ENCODE measurements at regions not wholly inside any gene's neighbourhood (a gene's known extent, or its start where the extent isn't known, plus 50 kb on each side); places are given as distances from the start of the nearest gene placed in this dataset.
"Not testable (repeated sequence)": the region's sequence is repeated elsewhere in the genome, so short reads cannot be mapped to it uniquely, and the experiment has no call there.

GRCh38 chr1:73009311-73009710 is 727.0 kb upstream of the NEGR1 start:
- Mint-ChIP-seq H3K4me3 (no peak overlapping the region), H3K27ac (no peak overlapping the region), H3K9me3 (peaks cover 11% of the 10 kb centered on the region), H3K4me1 (no peaks in the 10 kb centered on the region), H3K36me3 (no peaks in the 10 kb centered on the region), H3K27me3 (no peaks in the 10 kb centered on the region)

- Mint-ChIP-seq H3K27me3 (no peaks in the 10 kb centered on the region), H3K4me1 (no peaks in the 10 kb centered on the region), H3K4me3 (no peak overlapping the region), H3K9me3 (no peaks in the 10 kb centered on the region), H3K36me3 (no peaks in the 10 kb centered on the region), H3K27ac (no peak overlapping the region)
Measured at GRCh38 chr1:72997624-72998023, 715.3 kb upstream of the NEGR1 start.

GRCh38 chr1:72997041-72997440 is 714.7 kb upstream of the NEGR1 start:
- Mint-ChIP-seq H3K27ac (no peak overlapping the region), H3K4me1 (no peaks in the 10 kb centered on the region), H3K4me3 (no peak overlapping the region), H3K36me3 (no peaks in the 10 kb centered on the region), H3K27me3 (no peaks in the 10 kb centered on the region), H3K9me3 (no peaks in the 10 kb centered on the region)

- not testable (repeated sequence) for H3K4me3 Mint-ChIP-seq, H3K4me1 Mint-ChIP-seq, H3K27ac Mint-ChIP-seq, H3K27me3 Mint-ChIP-seq, H3K36me3 Mint-ChIP-seq, H3K9me3 Mint-ChIP-seq
Measured at GRCh38 chr1:72987871-72988270, 705.5 kb upstream of the NEGR1 start.

GRCh38 chr1:72986591-72987290 is 704.4 kb upstream of the NEGR1 start:
- Mint-ChIP-seq H3K27me3 (no peaks in the 10 kb centered on the region), H3K9me3 (no peaks in the 10 kb centered on the region), H3K36me3 (no peaks in the 10 kb centered on the region), H3K27ac (no peak overlapping the region), H3K4me1 (no peaks in the 10 kb centered on the region), H3K4me3 (no peak overlapping the region)

GRCh38 chr1:72985024-72985423 is 702.7 kb upstream of the NEGR1 start:
- not testable (repeated sequence) for H3K9me3 Mint-ChIP-seq, H3K4me3 Mint-ChIP-seq, H3K27me3 Mint-ChIP-seq, H3K4me1 Mint-ChIP-seq, H3K36me3 Mint-ChIP-seq, H3K27ac Mint-ChIP-seq

GRCh38 chr1:72983011-72983410 is 700.7 kb upstream of the NEGR1 start:
- H3K4me3 Mint-ChIP-seq, H3K27ac Mint-ChIP-seq, H3K27me3 Mint-ChIP-seq, H3K4me1 Mint-ChIP-seq, H3K9me3 Mint-ChIP-seq, H3K36me3 Mint-ChIP-seq: not testable (repeated sequence)

- Mint-ChIP-seq H3K4me1 (no peaks in the 10 kb centered on the region), H3K36me3 (no peaks in the 10 kb centered on the region), H3K4me3 (no peak overlapping the region), H3K27me3 (no peaks in the 10 kb centered on the region), H3K9me3 (peaks cover 4% of the 10 kb centered on the region), H3K27ac (no peak overlapping the region)
Measured at GRCh38 chr1:72969461-72969860, 687.1 kb upstream of the NEGR1 start.

GRCh38 chr1:72954943-72955342 is 672.6 kb upstream of the NEGR1 start:
- peaks cover 11% of the 10 kb centered on the region for H3K9me3 Mint-ChIP-seq
- H3K27me3 Mint-ChIP-seq = no peaks in the 10 kb centered on the region
- H3K27ac Mint-ChIP-seq = no peak overlapping the region
- H3K4me1 Mint-ChIP-seq = no peaks in the 10 kb centered on the region
- H3K4me3 Mint-ChIP-seq = no peak overlapping the region
- H3K36me3 Mint-ChIP-seq = no peaks in the 10 kb centered on the region

- H3K4me3 Mint-ChIP-seq, H3K4me1 Mint-ChIP-seq, H3K27me3 Mint-ChIP-seq, H3K36me3 Mint-ChIP-seq, H3K27ac Mint-ChIP-seq: not testable (repeated sequence)
- H3K9me3 Mint-ChIP-seq = peaks cover 11% of the 10 kb centered on the region
Measured at GRCh38 chr1:72950900-72951299, 668.6 kb upstream of the NEGR1 start.

- Mint-ChIP-seq H3K4me1 (no peaks in the 10 kb centered on the region), H3K27me3 (no peaks in the 10 kb centered on the region), H3K9me3 (peaks cover 6% of the 10 kb centered on the region), H3K4me3 (no peak overlapping the region), H3K27ac (no peak overlapping the region), H3K36me3 (no peaks in the 10 kb centered on the region)
Measured at GRCh38 chr1:72946903-72947499, 664.7 kb upstream of the NEGR1 start.

GRCh38 chr1:72942008-72942407 is 659.7 kb upstream of the NEGR1 start:
- H3K9me3 Mint-ChIP-seq = no peaks in the 10 kb centered on the region
- no peaks in the 10 kb centered on the region for H3K36me3 Mint-ChIP-seq
- no peaks in the 10 kb centered on the region for H3K4me1 Mint-ChIP-seq
- H3K27ac Mint-ChIP-seq = no peak overlapping the region
- H3K4me3 Mint-ChIP-seq = no peak overlapping the region
- no peaks in the 10 kb centered on the region for H3K27me3 Mint-ChIP-seq

GRCh38 chr1:72938408-72938807 is 656.1 kb upstream of the NEGR1 start:
- H3K9me3 Mint-ChIP-seq = no peaks in the 10 kb centered on the region
- H3K27ac Mint-ChIP-seq = no peak overlapping the region
- no peaks in the 10 kb centered on the region for H3K36me3 Mint-ChIP-seq
- H3K27me3 Mint-ChIP-seq = no peaks in the 10 kb centered on the region
- H3K4me1 Mint-ChIP-seq = no peaks in the 10 kb centered on the region
- no peak overlapping the region for H3K4me3 Mint-ChIP-seq

GRCh38 chr1:72937905-72938304 is 655.6 kb upstream of the NEGR1 start:
- Mint-ChIP-seq H3K27ac (no peak overlapping the region), H3K4me1 (no peaks in the 10 kb centered on the region), H3K27me3 (no peaks in the 10 kb centered on the region), H3K4me3 (no peak overlapping the region), H3K36me3 (no peaks in the 10 kb centered on the region), H3K9me3 (no peaks in the 10 kb centered on the region)

GRCh38 chr1:72936942-72937341 is 654.6 kb upstream of the NEGR1 start:
- H3K9me3 Mint-ChIP-seq = no peaks in the 10 kb centered on the region
- H3K4me3 Mint-ChIP-seq = no peak overlapping the region
- no peaks in the 10 kb centered on the region for H3K4me1 Mint-ChIP-seq
- H3K27ac Mint-ChIP-seq = no peak overlapping the region
- H3K27me3 Mint-ChIP-seq = no peaks in the 10 kb centered on the region
- no peaks in the 10 kb centered on the region for H3K36me3 Mint-ChIP-seq

- no peaks in the 10 kb centered on the region for H3K4me1 Mint-ChIP-seq
- H3K36me3 Mint-ChIP-seq = no peaks in the 10 kb centered on the region
- no peak overlapping the region for H3K4me3 Mint-ChIP-seq
- H3K9me3 Mint-ChIP-seq = peaks cover 3% of the 10 kb centered on the region
- no peak overlapping the region for H3K27ac Mint-ChIP-seq
- peaks cover under 1% of the 10 kb centered on the region for H3K27me3 Mint-ChIP-seq
Measured at GRCh38 chr1:72936151-72936740, 653.9 kb upstream of the NEGR1 start.

GRCh38 chr1:72932025-72932424 is 649.7 kb upstream of the NEGR1 start:
- peaks cover 1% of the 10 kb centered on the region for H3K27me3 Mint-ChIP-seq

More at GRCh38 chr1:72932025-72932424, 649.7 kb upstream of the NEGR1 start:
- Mint-ChIP-seq H3K4me3 (no peak overlapping the region), H3K36me3 (no peaks in the 10 kb centered on the region), H3K9me3 (peaks cover 12% of the 10 kb centered on the region), H3K4me1 (no peaks in the 10 kb centered on the region), H3K27ac (no peak overlapping the region)
